Progenitor cell of endocrine pancreas (in vitro differentiated cells): ENCODE measurements at regions not wholly inside any gene's neighbourhood (a gene's known extent, or its start where the extent isn't known, plus 50 kb on each side); places are given as distances from the start of the nearest gene placed in this dataset.

Experiments
- DNase-seq: peaks from one replicate; pipeline ENCODE4 v3.0.0; 2021; ENCODE audit warnings: low spot score; ENCODE audit not compliant: unreplicated experiment
- H3K27ac Mint-ChIP-seq: 2 replicates; pipeline ENCODE4 v1.8.0; 2021; ENCODE audit warnings: mild to moderate bottlenecking, moderate library complexity, mixed read lengths
- H3K27me3 Mint-ChIP-seq: 2 replicates; pipeline ENCODE4 v1.8.0; 2021; ENCODE audit warnings: mixed read lengths
- H3K36me3 Mint-ChIP-seq: 2 replicates; pipeline ENCODE4 v1.8.0; 2022; ENCODE audit warnings: mixed read lengths; ENCODE audit not compliant: insufficient read depth
- H3K4me1 Mint-ChIP-seq: 2 replicates; pipeline ENCODE4 v1.8.0; 2021; ENCODE audit warnings: low read depth, mixed read lengths
- H3K4me3 Mint-ChIP-seq: 2 replicates; pipeline ENCODE4 v1.8.0; 2021; ENCODE audit warnings: low read depth, mild to moderate bottlenecking, moderate library complexity, mixed read lengths
- H3K9me3 Mint-ChIP-seq: 2 replicates; pipeline ENCODE4 v1.8.0; 2021; ENCODE audit warnings: low read depth, mixed read lengths
- TF ChIP-seq, protein P1 (sequence below): fragments of 200-600 bp; sonication (generic); IDR thresholded peaks from one replicate; pipeline ENCODE4 v1.5.0; 2021; ENCODE audit warnings: antibody characterized with exemption, mild to moderate bottlenecking; ENCODE audit not compliant: unreplicated experiment

DNA sequence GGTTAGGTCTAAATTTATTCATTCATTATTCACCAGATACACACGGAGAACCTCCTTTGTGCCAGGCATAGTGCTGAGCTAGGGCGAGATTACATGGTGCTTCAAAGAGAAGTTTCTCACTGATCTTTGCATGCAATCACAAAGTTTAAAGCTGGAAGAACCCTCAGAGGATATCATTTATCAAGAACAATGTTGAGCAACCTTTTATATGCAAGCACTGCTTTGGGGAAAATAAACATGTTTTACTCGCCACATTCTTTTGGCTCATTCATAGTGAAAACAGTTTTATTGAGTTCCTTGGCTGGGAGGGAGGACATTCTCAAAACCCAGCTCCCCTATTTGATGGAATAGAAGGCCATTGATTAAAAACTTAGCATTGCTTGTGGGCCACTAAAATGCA lies 49.8 kb upstream of the XYLT1 start:
- H3K36me3 Mint-ChIP-seq = no peaks in the 10 kb centered on the region
- no peaks in the 10 kb centered on the region for H3K9me3 Mint-ChIP-seq
- DNase-seq = no peak
- peaks cover 24% of the 10 kb centered on the region for H3K27me3 Mint-ChIP-seq
- TF ChIP-seq, protein P1, sequence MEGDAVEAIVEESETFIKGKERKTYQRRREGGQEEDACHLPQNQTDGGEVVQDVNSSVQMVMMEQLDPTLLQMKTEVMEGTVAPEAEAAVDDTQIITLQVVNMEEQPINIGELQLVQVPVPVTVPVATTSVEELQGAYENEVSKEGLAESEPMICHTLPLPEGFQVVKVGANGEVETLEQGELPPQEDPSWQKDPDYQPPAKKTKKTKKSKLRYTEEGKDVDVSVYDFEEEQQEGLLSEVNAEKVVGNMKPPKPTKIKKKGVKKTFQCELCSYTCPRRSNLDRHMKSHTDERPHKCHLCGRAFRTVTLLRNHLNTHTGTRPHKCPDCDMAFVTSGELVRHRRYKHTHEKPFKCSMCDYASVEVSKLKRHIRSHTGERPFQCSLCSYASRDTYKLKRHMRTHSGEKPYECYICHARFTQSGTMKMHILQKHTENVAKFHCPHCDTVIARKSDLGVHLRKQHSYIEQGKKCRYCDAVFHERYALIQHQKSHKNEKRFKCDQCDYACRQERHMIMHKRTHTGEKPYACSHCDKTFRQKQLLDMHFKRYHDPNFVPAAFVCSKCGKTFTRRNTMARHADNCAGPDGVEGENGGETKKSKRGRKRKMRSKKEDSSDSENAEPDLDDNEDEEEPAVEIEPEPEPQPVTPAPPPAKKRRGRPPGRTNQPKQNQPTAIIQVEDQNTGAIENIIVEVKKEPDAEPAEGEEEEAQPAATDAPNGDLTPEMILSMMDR = no peak
- H3K27ac Mint-ChIP-seq = no peak overlapping the region
- H3K4me1 Mint-ChIP-seq = no peaks in the 10 kb centered on the region
- H3K4me3 Mint-ChIP-seq = no peak overlapping the region
